NCI-H446 (cell line): ENCODE measurements at regions not wholly inside any gene's neighbourhood (a gene's known extent, or its start where the extent isn't known, plus 50 kb on each side); places are given as distances from the start of the nearest gene placed in this dataset.
"Not testable (repeated sequence)": the region's sequence is repeated elsewhere in the genome, so short reads cannot be mapped to it uniquely, and the experiment has no call there.

ENCODE experiments used
- DNase-seq, 2 experiments: peaks; one replicate each; lab custom pipeline; 2025; lab: John Stamatoyannopoulos, UW

DNA sequence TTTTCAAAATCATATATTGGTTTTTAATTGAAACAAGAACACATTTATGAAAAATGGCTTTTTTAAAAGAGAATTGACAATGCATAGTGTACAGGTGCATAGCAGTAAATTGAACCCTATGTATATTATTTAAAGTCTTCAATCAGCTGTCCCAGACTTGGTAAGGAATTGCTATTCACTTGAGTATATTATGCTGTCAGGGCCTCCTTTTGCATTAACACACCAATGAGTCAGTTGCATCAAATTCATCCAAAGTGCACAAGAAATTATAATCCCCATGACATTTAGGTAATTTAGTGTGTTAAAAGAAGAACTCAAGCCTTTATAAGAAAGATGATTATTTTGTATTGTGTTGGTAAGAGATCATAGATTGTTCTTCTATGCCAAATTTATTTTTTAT, 748.8 kb upstream of the RIOK2 start:
- no peak for DNase-seq

DNA sequence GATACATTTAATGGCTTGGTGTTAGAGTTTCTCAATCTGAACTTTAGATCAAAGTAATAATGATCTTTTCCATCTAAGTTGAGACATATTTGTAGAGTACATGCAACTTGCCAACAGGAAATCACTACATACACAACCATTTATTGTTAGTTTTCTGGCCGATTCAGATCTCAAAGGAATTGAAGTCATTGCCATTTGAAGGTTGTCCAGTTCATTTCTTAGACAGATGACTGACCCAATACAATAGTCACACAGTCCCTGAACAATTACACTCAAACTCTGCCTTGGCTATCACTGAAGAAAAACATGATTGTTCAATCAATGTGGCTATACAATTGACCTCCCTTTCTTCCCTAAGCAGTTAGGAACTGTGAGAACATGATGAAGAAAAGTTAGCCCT, 753.2 kb upstream of the RIOK2 start:
- no peak for DNase-seq

DNA sequence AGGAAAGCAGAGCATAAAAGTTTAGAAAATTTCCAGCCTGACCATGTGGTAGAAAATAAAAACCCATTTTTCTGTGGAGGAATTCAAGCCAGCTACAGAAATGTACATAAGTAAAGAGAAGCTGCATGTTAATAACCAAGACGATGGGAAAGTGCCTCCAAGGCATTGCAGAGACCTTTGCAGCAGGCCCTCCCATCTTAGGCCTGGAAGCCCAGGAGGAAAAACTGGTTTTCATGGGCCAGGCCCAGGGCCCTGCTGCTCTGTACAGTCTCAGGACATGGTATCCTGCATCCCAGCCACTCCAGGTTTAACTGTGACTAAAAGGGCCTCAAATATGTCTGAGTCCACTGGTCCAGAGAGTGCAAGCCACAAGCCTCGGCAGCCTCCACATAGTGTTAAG, 754.8 kb upstream of the RIOK2 start:
- DNase-seq = no peak

DNA sequence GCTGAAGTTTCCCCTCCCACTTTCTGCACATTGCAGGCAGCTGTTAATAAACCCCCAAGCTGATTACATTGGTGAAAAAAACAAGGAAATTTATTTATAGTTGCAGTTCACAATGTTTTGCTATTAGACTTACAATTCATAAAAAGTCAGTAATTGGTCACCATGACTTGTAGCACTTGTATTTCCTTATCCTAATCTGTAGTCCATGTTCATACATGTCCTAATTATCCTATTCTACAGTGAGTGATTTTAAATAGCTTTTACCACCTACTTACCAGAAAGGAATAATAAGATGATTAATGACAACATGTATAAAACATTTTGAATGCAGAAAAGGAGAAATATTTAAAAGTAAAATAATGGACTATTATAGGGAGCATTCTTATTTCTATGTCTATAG, 760.0 kb upstream of the RIOK2 start:
- no peak for DNase-seq

DNA sequence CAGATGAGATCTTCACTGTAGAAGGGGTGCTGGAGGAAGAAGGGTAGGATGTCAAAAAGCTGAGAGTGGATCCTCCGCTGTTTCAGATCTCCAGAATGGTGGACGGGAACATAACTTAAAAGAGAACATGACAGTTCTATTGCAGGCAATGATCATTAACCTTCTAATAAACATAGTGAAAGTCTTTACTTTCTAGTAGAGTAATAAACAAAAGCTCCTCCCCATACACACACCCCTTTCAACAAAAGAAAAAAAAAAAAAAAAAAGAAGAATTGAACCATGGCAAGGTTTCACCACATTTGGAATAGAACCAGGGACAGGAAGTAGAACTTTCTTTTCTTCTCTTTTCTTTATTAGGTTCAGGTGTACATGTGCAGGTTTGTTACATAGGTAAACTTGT, 768.1 kb upstream of the RIOK2 start:
- DNase-seq = no peak

DNA sequence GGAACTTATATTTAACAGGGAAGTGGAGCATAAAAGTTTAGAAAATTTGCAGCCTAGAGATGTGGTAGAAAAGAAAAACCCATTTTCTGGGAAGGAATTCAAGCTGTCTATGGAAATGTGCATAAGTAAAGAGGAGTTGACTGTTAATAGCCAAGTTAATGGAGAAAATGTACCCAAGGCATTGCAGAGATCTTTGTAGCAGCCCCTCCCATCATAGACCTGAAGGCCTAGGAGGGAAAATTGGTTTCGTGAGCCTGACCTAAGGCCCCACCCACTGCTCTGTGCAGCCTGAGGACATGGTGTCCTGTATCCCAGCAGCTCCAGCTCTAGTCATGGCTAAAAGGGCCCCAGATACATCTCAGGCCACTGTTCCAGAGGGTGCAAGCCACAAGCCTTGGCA, 772.4 kb upstream of the RIOK2 start:
- no peak for DNase-seq

DNA sequence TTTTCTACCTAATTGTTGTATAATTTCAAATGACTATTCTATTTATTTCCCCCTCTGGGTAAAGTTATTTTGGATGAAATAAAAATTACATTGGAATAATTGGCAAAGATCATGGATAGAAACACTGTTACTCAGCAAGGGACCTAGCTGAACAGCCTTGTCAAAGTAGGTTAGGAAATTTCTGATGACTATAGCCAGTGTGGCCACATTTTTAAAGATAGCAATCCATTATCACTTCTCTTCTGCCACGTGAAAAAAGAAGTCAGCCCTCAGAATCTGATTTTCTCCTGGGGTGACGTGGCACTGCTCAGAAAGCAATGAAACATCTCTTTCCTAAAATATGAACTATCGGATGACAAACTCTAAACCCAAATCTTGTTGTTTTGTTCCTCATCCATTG, 784.2 kb upstream of the RIOK2 start:
- DNase-seq = no peak

DNA sequence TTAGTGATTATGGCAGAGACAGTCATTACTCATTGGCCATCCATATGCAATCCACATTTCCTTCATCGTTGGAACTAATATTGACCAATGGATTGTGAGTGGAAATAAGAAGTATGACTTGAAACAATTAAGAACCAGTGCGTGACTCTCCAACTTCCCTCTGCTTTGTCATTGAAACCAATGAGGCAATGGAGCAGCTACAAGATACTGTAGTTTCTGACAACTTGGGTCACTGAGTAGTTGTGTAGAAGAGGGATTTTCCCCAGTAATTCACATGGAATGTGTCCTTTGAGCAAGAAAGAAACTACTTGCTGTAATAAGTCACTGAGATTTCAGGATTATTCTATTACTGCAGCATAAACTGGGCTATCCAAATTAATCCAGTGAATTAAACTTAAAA, 785.3 kb upstream of the RIOK2 start:
- no peak for DNase-seq

DNA sequence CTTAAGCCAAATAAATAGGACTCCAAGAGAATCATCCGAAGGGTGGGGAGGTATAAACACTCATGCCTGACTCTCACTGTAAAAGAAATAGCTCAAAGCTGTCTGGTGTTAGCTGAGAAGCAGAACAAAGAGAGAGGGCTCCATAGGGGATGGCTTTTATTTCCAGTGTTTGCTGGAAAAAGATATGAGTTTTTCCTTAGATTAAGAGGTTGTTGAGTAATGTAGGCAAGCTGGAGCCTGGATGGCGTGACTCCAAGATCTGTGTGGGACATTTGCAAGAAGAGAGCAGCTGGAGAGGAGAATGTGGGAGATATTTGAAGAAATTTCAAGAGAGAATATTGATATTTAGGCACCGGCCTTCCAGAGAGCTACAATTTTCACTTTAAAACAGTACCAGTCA, 793.7 kb upstream of the RGMB start:
- DNase-seq = no peak

DNA sequence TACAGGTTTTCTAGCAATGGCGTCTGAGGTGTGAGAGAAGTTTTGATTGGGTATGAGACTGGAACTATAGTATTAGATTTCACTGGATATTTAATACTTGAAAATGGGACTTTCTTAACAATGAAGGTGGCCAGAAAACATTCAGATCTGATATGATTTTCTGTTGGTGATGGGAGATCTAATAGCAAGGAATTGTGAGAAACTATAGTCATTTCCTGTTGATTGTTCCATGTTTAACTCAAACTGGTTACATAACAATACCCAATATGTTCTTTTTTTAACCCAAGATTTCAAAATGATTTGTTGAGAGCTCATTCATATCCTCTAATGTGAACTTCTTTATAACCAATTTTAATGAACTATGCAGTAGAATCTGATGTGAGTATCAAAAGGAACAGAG, 793.2 kb upstream of the RGMB start:
- DNase-seq = no peak

DNA sequence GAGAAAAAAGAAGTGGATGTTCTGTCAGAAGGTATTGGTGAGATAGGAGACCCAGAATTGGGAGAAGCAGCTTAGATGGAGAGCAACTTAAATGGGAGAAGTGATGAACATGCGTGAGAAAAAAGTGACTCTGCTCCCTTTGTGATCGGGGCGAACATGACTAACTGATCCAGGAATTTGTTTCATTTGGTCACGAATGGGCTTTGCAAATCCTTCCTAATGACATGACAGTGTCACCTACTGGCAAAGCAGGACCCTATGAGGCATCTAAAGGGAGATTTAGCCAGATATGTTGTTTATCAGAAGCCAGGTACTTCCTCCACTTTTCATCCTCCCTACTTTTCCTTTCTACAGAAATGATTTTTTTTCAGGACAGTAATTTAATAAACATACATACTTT, 787.4 kb upstream of the RGMB start:
- DNase-seq = no peak

DNA sequence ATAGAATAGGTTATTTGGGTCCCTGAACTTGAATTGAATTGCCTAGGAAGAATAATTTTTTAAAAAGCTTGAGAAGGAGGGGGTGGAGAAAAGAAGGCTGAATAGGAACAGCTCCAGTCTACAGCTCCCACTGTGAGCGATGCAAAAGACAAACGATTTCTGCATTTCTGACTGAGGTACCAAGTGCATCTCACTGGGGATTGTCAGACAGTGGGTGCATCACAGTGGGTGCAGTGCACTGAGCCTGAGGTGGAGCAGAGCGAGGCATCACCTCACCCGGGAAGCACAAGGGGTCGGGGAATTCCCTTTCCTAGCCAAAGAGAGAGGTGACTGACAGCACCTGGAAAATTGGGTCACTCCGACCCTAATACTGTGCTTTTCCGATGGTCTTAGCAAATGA, 782.2 kb upstream of the RGMB start:
- no peak for DNase-seq

DNA sequence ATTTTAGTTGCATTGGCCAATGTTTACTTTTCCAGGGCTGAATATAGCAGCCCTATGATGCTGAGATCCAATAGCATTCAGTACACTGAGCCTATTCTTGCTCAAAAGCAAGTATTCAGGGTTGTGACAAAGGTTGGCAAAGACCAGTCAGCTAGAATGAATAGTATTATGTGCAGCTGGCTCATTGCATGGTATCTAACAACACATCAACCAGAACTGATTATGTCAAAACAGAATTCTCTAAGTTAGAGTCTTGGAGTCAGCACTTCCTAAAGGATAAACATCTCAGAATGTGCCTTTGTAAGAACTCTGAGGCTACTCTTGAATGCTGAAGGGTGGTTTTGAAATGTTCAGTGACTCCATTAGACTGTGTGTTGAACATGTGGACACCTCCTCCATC, 774.5 kb upstream of the RGMB start:
- no peak for DNase-seq

DNA sequence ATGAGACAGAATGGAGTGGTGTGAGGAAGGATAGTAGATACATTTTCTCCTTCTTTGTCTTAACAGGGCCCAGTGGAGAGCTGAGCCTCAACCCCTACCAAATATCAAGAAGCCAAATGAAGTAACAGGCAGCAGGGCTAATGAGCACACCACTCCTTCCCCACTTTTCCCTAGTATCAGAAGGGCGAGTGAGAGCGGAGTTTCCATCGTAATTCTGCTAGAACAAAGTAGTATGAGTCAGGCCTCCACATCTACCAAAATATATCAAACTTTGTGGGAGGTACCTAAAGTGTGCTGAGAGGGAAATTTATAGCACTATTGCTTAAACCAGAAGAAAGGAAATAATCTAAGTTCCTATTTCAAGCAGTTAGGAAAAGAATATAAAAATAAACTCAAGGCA, 769.0 kb upstream of the RGMB start:
- DNase-seq = no peak

DNA sequence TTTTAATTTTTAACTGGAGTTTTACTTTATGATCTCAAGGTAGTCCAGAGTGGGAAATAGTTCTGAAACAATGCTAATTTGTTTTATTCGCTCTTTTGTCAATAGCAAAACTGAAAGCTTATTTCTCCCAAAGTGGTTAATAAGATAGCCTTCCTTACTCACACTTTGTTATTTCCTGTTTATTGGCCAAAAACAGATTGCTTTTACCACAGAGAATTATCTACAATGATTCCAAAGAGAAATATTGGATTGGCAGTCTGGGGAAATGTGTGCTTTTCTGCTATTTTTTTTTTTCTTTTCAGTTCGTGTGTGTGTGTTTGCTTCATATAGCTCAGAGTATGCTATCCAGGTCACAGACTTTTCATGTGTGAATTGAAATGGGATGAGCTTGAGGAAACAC, 756.7 kb upstream of the RGMB start:
- DNase-seq = no peak

DNA sequence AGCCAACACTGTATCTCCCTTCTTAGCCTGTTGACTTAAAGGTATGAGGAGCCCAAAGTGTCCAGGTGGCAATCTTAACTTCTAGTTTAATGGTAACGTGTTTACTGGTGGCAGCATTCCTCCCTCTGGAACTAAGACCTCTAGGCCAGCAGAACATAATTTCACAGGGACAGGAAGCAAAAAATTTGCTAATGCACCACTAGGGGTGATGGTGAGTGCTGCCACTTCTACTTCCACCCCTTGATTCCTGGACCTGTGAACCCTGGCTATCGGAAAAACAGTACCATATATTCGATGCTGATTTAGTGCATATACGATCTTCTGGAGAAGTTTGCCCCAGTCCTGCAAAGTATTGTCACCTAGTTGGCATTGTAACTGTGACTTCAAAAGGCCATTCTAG, 743.2 kb upstream of the RGMB start:
- DNase-seq = not testable (repeated sequence)

DNA sequence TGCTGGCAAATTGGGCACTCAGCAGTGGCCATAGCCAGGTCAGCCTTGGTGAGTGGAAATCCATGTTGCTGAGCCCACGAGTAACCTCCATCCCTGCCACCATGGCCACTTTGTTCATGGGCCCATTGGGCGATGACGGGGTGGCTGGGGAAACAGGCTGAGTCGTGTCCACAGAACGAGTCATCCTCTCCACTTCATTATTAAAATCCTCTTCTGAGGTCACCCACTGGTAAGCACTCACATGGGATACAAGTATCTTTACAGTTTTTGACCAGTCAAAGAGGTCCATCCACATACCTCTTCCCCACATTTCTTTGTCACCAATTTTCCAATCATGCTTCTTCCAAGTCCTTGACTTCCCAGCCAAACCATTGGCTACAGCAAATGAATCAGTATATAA, 742.4 kb upstream of the RGMB start:
- DNase-seq = not testable (repeated sequence)

DNA sequence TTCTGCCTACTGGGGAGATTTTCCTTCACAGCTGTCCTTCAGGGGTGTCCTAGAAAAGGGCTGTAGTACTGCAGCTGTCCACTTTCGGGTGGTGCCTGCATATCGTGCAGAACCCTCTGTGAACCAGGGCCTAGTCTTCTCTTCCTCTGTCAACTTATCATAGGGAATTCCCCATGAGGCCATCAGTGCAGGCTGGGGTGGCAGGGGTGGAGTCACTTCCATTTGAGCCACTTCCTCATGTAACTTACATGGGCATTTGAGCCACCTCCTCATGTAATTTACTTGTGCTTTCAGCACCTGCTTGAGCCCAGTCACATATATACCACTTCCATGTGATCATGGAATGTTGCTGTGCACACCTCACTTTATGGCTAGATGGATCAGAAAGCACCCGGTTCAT, 742.0 kb upstream of the RGMB start:
- no peak for DNase-seq

DNA sequence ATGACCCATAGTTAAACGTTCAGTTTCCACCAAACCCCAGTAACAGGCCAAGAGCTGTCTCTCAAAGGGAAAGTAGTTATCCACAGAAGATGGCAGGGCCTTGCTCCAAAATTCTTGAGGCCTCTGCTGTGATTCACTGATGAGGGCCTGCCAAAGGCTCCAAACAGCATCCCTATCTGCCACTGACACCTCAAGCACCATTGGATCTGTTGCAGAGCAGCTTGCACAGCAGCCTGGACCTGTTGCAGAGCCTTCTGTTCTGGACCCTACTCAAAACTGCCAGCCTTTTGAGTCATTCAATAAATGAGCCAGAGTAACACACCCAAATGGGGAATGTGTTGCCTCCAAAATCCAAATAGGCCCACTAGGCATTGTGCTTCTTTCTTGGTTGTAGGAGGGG, 741.5 kb upstream of the RGMB start:
- peak in 1 of 2 experiments; percentile 38 for DNase-seq

DNA sequence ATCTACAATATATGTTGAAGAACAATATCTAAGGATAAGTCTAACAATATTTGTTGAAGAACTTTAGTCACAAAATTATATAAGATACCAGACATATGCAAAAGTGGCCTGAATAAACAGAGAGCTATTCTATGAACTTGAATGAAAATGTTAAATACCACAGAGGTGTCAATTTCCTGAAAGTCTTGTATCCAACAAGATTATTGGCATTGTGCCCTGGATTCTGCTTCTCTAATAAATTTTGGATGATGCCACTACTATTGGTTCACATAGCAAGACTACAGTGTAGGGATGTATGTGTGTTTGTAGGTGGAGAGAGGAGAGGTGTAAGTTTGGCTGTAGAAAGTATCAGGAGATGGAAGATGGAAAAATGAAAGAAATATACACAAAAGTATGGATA, 731.8 kb upstream of the RGMB start:
- DNase-seq = peak in 1 of 2 experiments; percentile 41

DNA sequence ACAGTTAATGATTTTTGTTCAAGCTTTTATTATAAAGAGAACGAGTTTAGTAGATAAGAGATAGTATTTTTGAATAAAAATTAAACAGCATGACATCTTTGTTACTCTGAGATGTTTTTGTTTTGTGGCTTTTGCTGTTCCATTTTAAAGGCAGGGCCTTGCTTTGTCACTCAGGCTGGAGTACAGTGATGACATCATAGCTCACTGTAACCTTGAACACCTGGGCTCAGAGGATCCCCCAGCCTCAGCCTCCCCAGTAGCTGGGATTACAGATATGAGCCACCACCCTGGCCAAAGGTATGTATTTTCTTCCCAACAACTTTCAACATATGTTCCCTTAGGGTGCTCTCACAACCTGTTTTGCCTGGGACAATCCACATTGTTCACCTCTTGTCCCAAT, 730.9 kb upstream of the RGMB start:
- DNase-seq = no peak

DNA sequence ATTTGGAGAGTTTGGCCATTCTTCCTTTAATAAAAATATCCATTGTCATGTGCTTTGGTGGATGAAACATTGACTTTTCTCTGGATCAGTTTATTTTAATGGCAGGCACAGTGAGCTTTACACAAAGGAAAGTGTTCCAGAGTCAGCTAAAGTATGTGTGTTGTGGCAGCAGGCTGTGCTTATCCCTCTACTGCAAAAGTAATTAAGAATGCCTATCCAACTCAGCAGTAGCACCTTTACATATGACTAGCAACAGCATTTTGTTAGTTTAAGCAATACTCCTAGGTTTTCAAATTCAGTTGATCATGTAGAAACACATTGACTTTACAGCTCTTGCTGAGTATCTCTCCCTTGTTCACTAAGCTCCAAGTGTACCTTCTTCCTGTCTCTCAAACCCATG, 730.5 kb upstream of the RGMB start:
- DNase-seq = no peak

DNA sequence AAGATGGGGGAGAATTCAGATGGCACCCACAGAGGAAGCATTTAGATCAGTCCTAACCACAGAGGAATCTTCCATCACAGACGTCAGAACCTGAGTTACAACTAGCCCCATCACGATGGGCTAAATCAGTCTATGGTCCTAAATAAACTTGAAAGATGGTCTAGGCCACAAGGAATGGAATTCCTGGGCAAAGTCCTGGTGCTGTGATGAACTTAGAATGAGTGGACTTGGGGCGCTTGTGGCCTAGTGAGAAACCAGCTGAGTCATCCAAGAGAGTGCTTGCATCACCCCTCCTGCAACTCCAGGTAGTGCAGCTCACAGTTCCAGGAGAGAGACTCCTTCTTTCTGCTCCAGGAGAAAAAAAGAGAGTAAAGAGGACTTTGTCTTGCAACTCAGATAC, 722.9 kb upstream of the RGMB start:
- no peak for DNase-seq

DNA sequence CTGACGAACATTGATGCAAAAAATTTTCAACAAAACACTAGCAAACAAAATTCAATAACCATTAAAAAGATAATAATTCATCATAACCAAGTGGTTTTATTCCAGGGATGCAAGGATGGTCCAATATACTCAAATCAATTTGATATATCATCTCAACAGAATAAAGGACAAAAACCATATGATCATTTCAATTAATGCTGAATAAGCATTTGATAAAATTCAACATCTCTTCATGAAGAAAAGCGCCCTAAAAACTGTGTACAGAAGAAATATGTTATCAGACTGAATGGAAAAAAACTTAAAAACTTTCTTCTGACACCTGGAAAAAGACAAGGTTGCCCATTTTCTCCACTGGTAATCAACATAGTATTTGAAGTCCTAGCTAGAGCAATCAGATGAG, 720.3 kb upstream of the RGMB start:
- no peak for DNase-seq

DNA sequence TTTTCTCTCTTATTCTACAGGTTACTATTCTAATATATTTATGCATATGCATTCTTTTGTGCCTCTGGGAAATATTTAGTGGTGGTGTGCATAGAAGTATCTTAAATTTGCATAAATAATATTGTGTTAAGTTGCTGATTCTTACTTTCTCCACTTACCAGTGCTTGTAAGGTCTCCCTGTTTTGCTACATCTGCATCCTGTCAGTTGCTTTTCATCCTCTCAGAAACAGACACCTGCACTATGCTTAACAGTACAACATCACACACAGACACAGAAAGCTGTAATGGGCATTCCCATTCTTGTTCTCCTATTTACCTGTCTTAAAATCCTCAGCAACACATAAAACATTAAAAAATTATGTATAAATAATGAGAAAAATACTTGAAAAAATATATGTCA, 713.3 kb upstream of the RGMB start:
- no peak for DNase-seq
